HepG2 (cell line): ENCODE measurements at regions not wholly inside any gene's neighbourhood (a gene's known extent, or its start where the extent isn't known, plus 50 kb on each side); places are given as distances from the start of the nearest gene placed in this dataset.

Source experiments
- ATAC-seq: fragments of 200-7000 bp; cut with Tn5 transposase; 3 replicates; pipeline ENCODE4 v1.9.1; 2020; ENCODE audit warnings: mild to moderate bottlenecking, moderate library complexity
- BruUV-seq: library from RNA; stranded (reverse); fragments of 400-500 nt; replicated peaks from 2 replicates; lab custom pipeline; 2021; lab: Mats Ljungman, UMichigan
- CTCF ChIA-PET: fragments of 300-600 bp; formaldehyde crosslinking; extraction: SDS; loops from one replicate; lab custom pipeline; 2021; ENCODE audit warnings: low total read pairs, inconsistent platforms, low intra/inter-chr PET ratio; lab: Yijun Ruan, JAX
- POLR2A ChIA-PET: fragments of 350-600 bp; sonication (Branson Sonifier 250); formaldehyde crosslinking; loops from one replicate; lab custom pipeline; 2020; ENCODE audit warnings: antibody characterized with exemption, inconsistent platforms; lab: Yijun Ruan, JAX
- DNase-seq: peaks from one replicate; pipeline ENCODE4 v3.0.0-alpha.2; 2015; ENCODE audit warnings: low spot score
- FAIRE-seq: peaks from 3 replicates; lab custom pipeline; 2011; peaks lifted over from hg19 to GRCh38; lab: Jason Lieb, UNC
- H2AFZ ChIP-seq: one replicate; pipeline ENCODE4 v1.6.1; 2011; ENCODE audit warnings: low read length, inconsistent platforms
- H3K27ac ChIP-seq: fragments of 300-600 bp; 3 replicates; pipeline ENCODE4 v1.8.0; 2011; ENCODE audit warnings: mixed run types, mild to moderate bottlenecking, mixed read lengths, low read length, inconsistent platforms; ENCODE audit not compliant: insufficient read depth; ENCODE audit errors: extremely low read length
- H3K27me3 ChIP-seq, 2 experiments: fragments of 200-600 bp in 1 of 2; 2 replicates in 1 of 2; 3 replicates in 1 of 2; pipeline versions ENCODE4 v1.6.0 to v1.8.0; 2011; ENCODE audit warnings: low read length in 2 of 2, mild to moderate bottlenecking in 2 of 2, moderate library complexity in 2 of 2, inconsistent platforms in 1 of 2; ENCODE audit not compliant: insufficient read depth in 2 of 2, control insufficient read depth in 1 of 2
- H3K36me3 ChIP-seq, 2 experiments: fragments of 200-600 bp in 1 of 2; replicated peaks in 1 of 2; 2 replicates in 1 of 2; 3 replicates in 1 of 2; pipeline versions ENCODE4 v1.5.1 to v1.8.0; 2011; ENCODE audit warnings: low read length in 2 of 2, inconsistent platforms in 1 of 2; ENCODE audit not compliant: insufficient read depth in 2 of 2, control insufficient read depth in 1 of 2
- H3K4me1 ChIP-seq: 2 replicates; pipeline ENCODE4 v1.5.1; 2012; ENCODE audit warnings: low read length, inconsistent platforms; ENCODE audit not compliant: insufficient read depth
- H3K4me2 ChIP-seq: 2 replicates; pipeline ENCODE4 v1.6.0; 2011; ENCODE audit warnings: low read depth, low read length, inconsistent platforms
- H3K4me3 ChIP-seq, 3 experiments: fragments of 200-600 bp in 1 of 3; sonication (generic), shearing (Covaris generic) in 1 of 3; replicated peaks in 1 of 3; 2 replicates each; pipeline ENCODE4 v1.5.1; 2011 to 2016; ENCODE audit warnings: low read length in 3 of 3, inconsistent platforms in 2 of 3, low read depth in 2 of 3, mild to moderate bottlenecking in 2 of 3, control low read depth in 1 of 3, mixed read lengths in 1 of 3; ENCODE audit not compliant: insufficient read depth in 1 of 3
- H3K79me2 ChIP-seq: one replicate; pipeline ENCODE4 v1.6.1; 2011; ENCODE audit warnings: low read length, inconsistent platforms; ENCODE audit not compliant: insufficient read depth
- H3K9ac ChIP-seq: 2 replicates; pipeline ENCODE4 v1.6.0; 2011; ENCODE audit warnings: mild to moderate bottlenecking, low read depth, low read length, inconsistent platforms; ENCODE audit not compliant: insufficient read depth
- H3K9me3 ChIP-seq: 2 replicates; pipeline ENCODE4 v1.5.1; 2012; ENCODE audit warnings: mild to moderate bottlenecking, low read length
- H4K20me1 ChIP-seq: 2 replicates; pipeline ENCODE4 v1.6.0; 2011; ENCODE audit warnings: inconsistent platforms, mild to moderate bottlenecking, low read length, moderate library complexity; ENCODE audit not compliant: insufficient read depth
- ATF1 ChIP-seq: IDR thresholded peaks from 2 replicates; pipeline ENCODE4 v1.6.1; 2016; ENCODE audit warnings: mild to moderate bottlenecking, control low read depth
- GATAD2A ChIP-seq: IDR thresholded peaks from 2 replicates; pipeline ENCODE4 v1.6.1; 2016
- HIC2 ChIP-seq: sonication (generic); formaldehyde crosslinking; IDR thresholded peaks from 2 replicates; pipeline ENCODE4 v1.9.0; 2022; ENCODE audit warnings: low read depth, missing genetic modification reagents
- KLF16 ChIP-seq, 2 experiments: sonication (generic) in 1 of 2; formaldehyde crosslinking in 1 of 2; IDR thresholded peaks; 2 replicates each; pipeline versions ENCODE4 v1.6.1 to v1.8.0; 2016 to 2023; ENCODE audit warnings: missing genetic modification reagents in 2 of 2, missing compliant biosample characterization in 1 of 2
- KMT2B ChIP-seq: IDR thresholded peaks from 2 replicates; pipeline ENCODE4 v1.6.1; 2016; ENCODE audit warnings: missing genetic modification reagents, missing compliant biosample characterization
- NCOR1 ChIP-seq: fragments of 200-600 bp; sonication (generic); IDR thresholded peaks from 2 replicates; pipeline ENCODE4 v1.7.0; 2017; ENCODE audit warnings: antibody characterized with exemption, low read length, borderline replicate concordance
- NR2F6 ChIP-seq, 2 experiments: IDR thresholded peaks; 2 replicates each; pipeline ENCODE4 v1.6.1; 2016; ENCODE audit warnings: antibody characterized with exemption in 1 of 2, mild to moderate bottlenecking in 1 of 2
- PHF5A ChIP-seq: IDR thresholded peaks from one replicate; pipeline ENCODE4 v1.6.1; 2018; ENCODE audit warnings: low read depth, missing genetic modification reagents; ENCODE audit not compliant: unreplicated experiment
- RBFOX2 ChIP-seq: fragments of 200-400 bp; formaldehyde crosslinking; IDR thresholded peaks from 2 replicates; pipeline ENCODE4 v1.6.1; 2017; ENCODE audit warnings: low read depth, mild to moderate bottlenecking, low read length
- SIX4 ChIP-seq: sonication (generic); formaldehyde crosslinking; IDR thresholded peaks from 2 replicates; pipeline ENCODE4 v1.4.0; 2020; ENCODE audit warnings: missing genetic modification reagents
- SMAD9 ChIP-seq: sonication (generic); formaldehyde crosslinking; IDR thresholded peaks from 2 replicates; pipeline ENCODE4 v1.5.1; 2020; ENCODE audit warnings: mild to moderate bottlenecking, missing genetic modification reagents
- ZNF20 ChIP-seq: sonication (generic); formaldehyde crosslinking; IDR thresholded peaks from 2 replicates; pipeline ENCODE4 v1.4.0; 2020; ENCODE audit warnings: mild to moderate bottlenecking, moderate library complexity, missing genetic modification reagents
- ZNF224 ChIP-seq: sonication (generic); formaldehyde crosslinking; IDR thresholded peaks from 2 replicates; pipeline ENCODE4 v1.5.0; 2020; ENCODE audit warnings: mild to moderate bottlenecking, missing genetic modification reagents
- ZNF260 ChIP-seq: sonication (generic); formaldehyde crosslinking; IDR thresholded peaks from 2 replicates; pipeline ENCODE4 v1.4.0; 2020; ENCODE audit warnings: missing genetic modification reagents, low read depth, mild to moderate bottlenecking, borderline replicate concordance
- ZNF850 ChIP-seq: sonication (generic); formaldehyde crosslinking; conservative IDR thresholded peaks from 2 replicates; pipeline ENCODE4 v1.9.0; 2021; ENCODE audit warnings: mild to moderate bottlenecking, missing genetic modification reagents
- ZNF891 ChIP-seq: sonication (generic); formaldehyde crosslinking; IDR thresholded peaks from 2 replicates; pipeline ENCODE4 v1.5.0; 2020; ENCODE audit warnings: mild to moderate bottlenecking, missing genetic modification reagents
- WGBS: methylation state at CpG from one replicate; pipeline ENCODE4 v1.1.6; 2017; ENCODE audit warnings: low lambda C conversion rate; 5-methylcytosine and 5-hydroxymethylcytosine counted together
- in situ Hi-C: cut with HindIII; loops from 2 replicates; pipeline ENCODE4 v1.10.0; 2017; ENCODE audit warnings: low pct_unique_long_range_greater_than_20kb; ENCODE audit not compliant: extremely low pct_ligation_motif_present
- intact Hi-C: fragments of 100-400 bp; cut with micrococcal nuclease; formaldehyde crosslinking; loops from one replicate; pipeline ENCODE4 v1.10.0; 2022; ENCODE audit not compliant: unreplicated experiment
- TF ChIP-seq, protein P1 (sequence below): conservative IDR thresholded peaks from 2 replicates; pipeline ENCODE4 v1.6.1; 2018; ENCODE audit warnings: missing genetic modification reagents

DNA sequence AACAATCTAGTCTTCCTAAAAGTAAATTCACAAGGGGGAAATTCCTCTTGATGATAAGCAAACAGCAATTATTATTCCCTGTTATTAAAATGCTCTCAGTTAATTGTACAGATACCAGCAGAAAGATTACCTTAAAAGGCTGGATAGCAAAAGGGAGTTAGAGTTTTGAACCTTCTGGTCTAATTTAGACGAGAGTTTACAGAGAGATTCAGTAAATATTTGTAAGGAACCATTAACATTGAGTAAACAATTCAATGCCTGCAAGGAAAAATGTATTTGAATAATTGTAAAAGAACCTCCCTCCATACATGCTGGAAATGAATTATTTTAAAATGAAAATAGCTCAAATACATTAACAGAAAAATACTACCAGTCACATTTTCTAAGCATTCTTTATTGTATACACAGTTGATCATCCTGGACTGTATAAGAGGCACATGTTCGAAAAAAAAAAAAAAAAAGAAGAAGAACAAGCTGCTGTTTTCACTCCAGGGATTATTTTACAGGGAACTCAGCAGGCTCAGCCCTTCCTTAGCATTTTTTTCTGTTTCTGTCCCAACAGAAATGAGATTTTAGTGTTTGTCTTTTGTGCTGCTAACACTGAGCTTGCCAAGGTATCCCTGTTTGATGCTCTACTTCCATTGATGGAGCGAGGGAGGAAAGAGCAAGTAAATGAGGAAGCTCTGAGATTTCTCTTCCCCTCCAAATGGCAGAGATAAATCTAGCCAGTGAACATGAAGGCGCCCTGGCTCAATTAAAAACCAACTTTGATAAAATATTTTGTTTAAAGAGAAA is 141.1 kb downstream of the ENC1 start (continued):
- TF ChIP-seq PHF5A (CRISPR knock-in tag) (no peak), ATF1 (CRISPR knock-in tag) (no peak), SIX4 (CRISPR knock-in tag) (no peak), GATAD2A (peak; percentile 51)
- TF ChIP-seq, protein P1, sequence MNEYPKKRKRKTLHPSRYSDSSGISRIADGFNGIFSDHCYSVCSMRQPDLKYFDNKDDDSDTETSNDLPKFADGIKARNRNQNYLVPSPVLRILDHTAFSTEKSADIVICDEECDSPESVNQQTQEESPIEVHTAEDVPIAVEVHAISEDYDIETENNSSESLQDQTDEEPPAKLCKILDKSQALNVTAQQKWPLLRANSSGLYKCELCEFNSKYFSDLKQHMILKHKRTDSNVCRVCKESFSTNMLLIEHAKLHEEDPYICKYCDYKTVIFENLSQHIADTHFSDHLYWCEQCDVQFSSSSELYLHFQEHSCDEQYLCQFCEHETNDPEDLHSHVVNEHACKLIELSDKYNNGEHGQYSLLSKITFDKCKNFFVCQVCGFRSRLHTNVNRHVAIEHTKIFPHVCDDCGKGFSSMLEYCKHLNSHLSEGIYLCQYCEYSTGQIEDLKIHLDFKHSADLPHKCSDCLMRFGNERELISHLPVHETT: no peak
- TF ChIP-seq, all 625 proteins: peak for 18

GRCh38 chr5:74497706-74498105 is 142.8 kb downstream of the ENC1 start:
- no TSS peak for BruUV-seq
- Histone ChIP-seq H3K9me3 (no peaks in the 10 kb centered on the region), H2AFZ (no peak overlapping the region), H3K4me3 (no peak overlapping the region), H3K4me2 (no peak overlapping the region), H3K36me3 (no peaks in the 10 kb centered on the region; a peak in 1 of 5 replicates), H4K20me1 (no peaks in the 10 kb centered on the region), H3K4me1 (peaks cover 68% of the 10 kb centered on the region), H3K27me3 (no peaks in the 10 kb centered on the region), H3K9ac (no peak overlapping the region), H3K79me2 (no peaks in the 10 kb centered on the region), H3K27ac (no peak overlapping the region)
- FAIRE-seq: no peak
- 96% methylated on average over 3 of the region's 4 CpGs for WGBS
- in situ Hi-C loops (no loop called here), intact Hi-C loops (no loop called here)
- ChIA-PET POLR2A (interaction anchor here (6.3 kb wide), 1 partner anchor 143 kb away, joined by 62 read pairs; the partner anchor contains the start of gene ENC1), CTCF (no interaction called here)
- ATAC-seq: no peak
- no peak for DNase-seq
- TF ChIP-seq KLF16 (CRISPR knock-in tag; IDR thresholded peaks at IDR 0.05) (no peak), ZNF260 (no peak), ZNF850 (CRISPR knock-in tag) (no peak), ZNF891 (CRISPR knock-in tag) (no peak), NCOR1 (no peak), RBFOX2 (no peak), HIC2 (no peak), ZNF224 (CRISPR knock-in tag) (no peak), KMT2B (CRISPR knock-in tag) (no peak), NR2F6 (IDR thresholded peaks at IDR 0.05) (no peak), NR2F6 (CRISPR knock-in tag; IDR thresholded peaks at IDR 0.05) (no peak), SMAD9 (CRISPR knock-in tag) (no peak), ZNF20 (no peak)
